ENCODE measurements at regions not wholly inside any gene's neighbourhood (a gene's known extent, or its start where the extent isn't known, plus 50 kb on each side); places are given as distances from the start of the nearest gene placed in this dataset.

GRCh38 chr7:9283246-9283645, 849.8 kb downstream of the NXPH1 start:
- Histone ChIP-seq H3K56ac (ENCODE audit: insufficient read length, low read depth, low read length) (no peak overlapping the region), H3K9me3 (ENCODE audit: control insufficient read depth, low read depth, low read length) (no peaks in the 10 kb centered on the region), H4K5ac (ENCODE audit: insufficient read length, low read depth, low read length) (no peak overlapping the region), H3K79me2 (ENCODE audit: insufficient read depth, low read length) (no peaks in the 10 kb centered on the region), H3K4ac (ENCODE audit: low read depth, low read length) (no peak overlapping the region), H3K23me2 (ENCODE audit: insufficient read length, low read depth, low read length, poor library complexity, severe bottlenecking) (no peaks in the 10 kb centered on the region), H3T11ph (ENCODE audit: low read length) (no peak overlapping the region), H3K4me1 (ENCODE audit: insufficient read depth, low read length) (no peaks in the 10 kb centered on the region; the same call in 1 of the 2 replicates), H3K18ac (ENCODE audit: insufficient read length, low read depth, low read length) (no peak overlapping the region), H2BK15ac (ENCODE audit: low read depth, low read length) (no peak overlapping the region), H2AK5ac (ENCODE audit: insufficient read length, low read length) (no peak overlapping the region), H3K14ac (ENCODE audit: insufficient read depth, low read length) (no peak overlapping the region), H3K27ac (ENCODE audit: insufficient read length, low read depth, low read length) (no peak overlapping the region), H4K20me1 (ENCODE audit: control insufficient read depth, insufficient read depth, insufficient read length) (no peaks in the 10 kb centered on the region), H2BK120ac (ENCODE audit: low read depth, low read length, poor library complexity, severe bottlenecking) (no peak overlapping the region), H3K9ac (ENCODE audit: extremely low read depth, insufficient read length, low read length) (no peak overlapping the region), H4K91ac (ENCODE audit: insufficient read length, low read depth, low read length) (no peak overlapping the region), H2AFZ (ENCODE audit: low read length) (no peak overlapping the region), H3K79me1 (ENCODE audit: insufficient read depth, low read depth, low read length, poor library complexity, severe bottlenecking) (no peaks in the 10 kb centered on the region), H2BK20ac (ENCODE audit: low read depth, low read length, poor library complexity, severe bottlenecking) (no peak overlapping the region), H2BK12ac (ENCODE audit: insufficient read length, low read depth, low read length) (no peak overlapping the region), H3K23ac (ENCODE audit: insufficient read length, low read depth, low read length) (no peak overlapping the region), H3K27me3 (ENCODE audit: insufficient read depth, low read length) (no peaks in the 10 kb centered on the region), H4K8ac (replicated peaks; ENCODE audit: insufficient read length, low read depth, low read length) (no peak overlapping the region), H2BK5ac (ENCODE audit: insufficient read length, low read length) (no peak overlapping the region), H3K4me2 (ENCODE audit: insufficient read depth, insufficient read length, low read length) (no peak overlapping the region)
- WGBS (ENCODE audit: extremely low coverage, insufficient read length, low lambda C conversion rate): no CpG with 5 or more reads among the region's 2 CpGs
- Mint-ChIP-seq H3K27ac (no peak overlapping the region), H3K27me3 (ENCODE audit: low read depth) (no peaks in the 10 kb centered on the region), H3K4me3 (no peak overlapping the region), H3K4me1 (peaks cover 13 to 20% of the 10 kb centered on the region in 2 experiments), H3K36me3 (ENCODE audit: insufficient read depth in 1 of 3, low read depth in 3 of 3) (peaks cover 5 to 15% (median 9%) of the 10 kb centered on the region in 3 experiments; a peak in 6 of 7 replicates), H3K9me3 (peaks cover 7 to 11% of the 10 kb centered on the region in 2 experiments; a peak in 4 of 5 replicates)
- no peak for TF ChIP-seq CTCF (conservative IDR thresholded peaks at IDR 0.05)
- DNase-seq: no peak

All from H9 (cell line).